SK-N-MC (cell line): ENCODE measurements at regions not wholly inside any gene's neighbourhood (a gene's known extent, or its start where the extent isn't known, plus 50 kb on each side); places are given as distances from the start of the nearest gene placed in this dataset.

ENCODE experiments used
- DNase-seq: peaks from one replicate; pipeline ENCODE4 v3.0.0-alpha.2; 2011; ENCODE audit warnings: low read depth, low spot score
- H3K27ac ChIP-seq: fragments of 200-600 bp; sonication (generic); 2 replicates; pipeline ENCODE4 v1.5.1; 2016; ENCODE audit warnings: mixed run types
- H3K36me3 ChIP-seq: fragments of 200-600 bp; sonication (generic); 2 replicates; pipeline ENCODE4 v1.6.1; 2017; ENCODE audit warnings: antibody characterized with exemption, low read length, mixed read lengths; ENCODE audit not compliant: insufficient read depth
- H3K4me3 ChIP-seq: fragments of 200-600 bp; sonication (generic); 2 replicates; pipeline ENCODE4 v1.5.1; 2016
- H3K9ac ChIP-seq: fragments of 200-600 bp; sonication (generic); 2 replicates; pipeline ENCODE4 v1.8.0; 2017; ENCODE audit warnings: mixed run types, mixed read lengths; ENCODE audit not compliant: insufficient read length
- H3K9me3 ChIP-seq: fragments of 200-600 bp; sonication (generic); 2 replicates; pipeline ENCODE4 v1.6.1; 2017; ENCODE audit warnings: low read depth, mild to moderate bottlenecking, antibody characterized with exemption, low read length, moderate library complexity, mixed read lengths
- EZH2 ChIP-seq: fragments of 200-600 bp; sonication (generic); IDR thresholded peaks from one replicate; pipeline ENCODE4 v1.6.1; 2017; ENCODE audit warnings: antibody characterized with exemption
- FOXP2 ChIP-seq: optimal IDR thresholded peaks from 2 replicates; pipeline ENCODE3; 2011; ENCODE audit warnings: mild to moderate bottlenecking, moderate library complexity; ENCODE audit not compliant: insufficient read depth; ENCODE audit errors: extremely low read length, control extremely low read depth
- POLR2AphosphoS5 ChIP-seq: IDR thresholded peaks from 2 replicates; pipeline ENCODE4 v1.6.1; 2012; ENCODE audit warnings: mild to moderate bottlenecking, low read depth, low read length, borderline replicate concordance

GRCh38 chr12:126198966-126199692 is 1133.9 kb downstream of the AACS start:
- H3K36me3 ChIP-seq: no peaks in the 10 kb centered on the region
- H3K9me3 ChIP-seq: no peaks in the 10 kb centered on the region
- no peak overlapping the region for H3K27ac ChIP-seq
- DNase-seq: no peak
- H3K4me3 ChIP-seq: no peak overlapping the region
- H3K9ac ChIP-seq: no peak overlapping the region
- TF ChIP-seq FOXP2: no peak
- no peak for TF ChIP-seq EZH2
- no peak for TF ChIP-seq POLR2AphosphoS5

GRCh38 chr12:126201981-126202537 is 1136.8 kb downstream of the AACS start:
- Histone ChIP-seq H3K9me3 (no peaks in the 10 kb centered on the region), H3K9ac (no peak overlapping the region), H3K4me3 (no peak overlapping the region), H3K27ac (no peak overlapping the region), H3K36me3 (no peaks in the 10 kb centered on the region)
- no peak for TF ChIP-seq POLR2AphosphoS5
- TF ChIP-seq EZH2: no peak
- no peak for TF ChIP-seq FOXP2
- DNase-seq: no peak

- Histone ChIP-seq H3K9me3 (no peaks in the 10 kb centered on the region), H3K27ac (no peak overlapping the region), H3K36me3 (no peaks in the 10 kb centered on the region), H3K4me3 (no peak overlapping the region), H3K9ac (no peak overlapping the region)
- TF ChIP-seq FOXP2 (no peak), POLR2AphosphoS5 (no peak), EZH2 (no peak)
- no peak for DNase-seq
Measured at GRCh38 chr12:126204326-126204725, 1139.1 kb downstream of the AACS start.

GRCh38 chr12:126210026-126210425 is 1144.8 kb downstream of the AACS start:
- no peak overlapping the region for H3K4me3 ChIP-seq
- no peaks in the 10 kb centered on the region for H3K36me3 ChIP-seq
- no peak for TF ChIP-seq FOXP2
- no peak for TF ChIP-seq POLR2AphosphoS5
- no peak for TF ChIP-seq EZH2
- DNase-seq: no peak
- H3K9me3 ChIP-seq: no peaks in the 10 kb centered on the region
- H3K9ac ChIP-seq: no peak overlapping the region
- H3K27ac ChIP-seq: no peak overlapping the region

- DNase-seq: no peak
- no peak overlapping the region for H3K9ac ChIP-seq
- H3K4me3 ChIP-seq: no peak overlapping the region
- no peak for TF ChIP-seq EZH2
- no peak for TF ChIP-seq FOXP2
- TF ChIP-seq POLR2AphosphoS5: no peak
- H3K27ac ChIP-seq: no peak overlapping the region
- H3K36me3 ChIP-seq: no peaks in the 10 kb centered on the region
- H3K9me3 ChIP-seq: no peaks in the 10 kb centered on the region
Measured at GRCh38 chr12:126210448-126210847, 1145.2 kb downstream of the AACS start.

GRCh38 chr12:126212824-126213223 is 1147.6 kb downstream of the AACS start:
- no peak overlapping the region for H3K9ac ChIP-seq
- no peak overlapping the region for H3K4me3 ChIP-seq
- no peak for DNase-seq
- no peak overlapping the region for H3K27ac ChIP-seq
- no peaks in the 10 kb centered on the region for H3K9me3 ChIP-seq
- no peak for TF ChIP-seq EZH2
- no peak for TF ChIP-seq POLR2AphosphoS5
- TF ChIP-seq FOXP2: no peak
- H3K36me3 ChIP-seq: no peaks in the 10 kb centered on the region

- Histone ChIP-seq H3K9me3 (no peaks in the 10 kb centered on the region), H3K9ac (no peak overlapping the region), H3K27ac (no peak overlapping the region), H3K4me3 (no peak overlapping the region), H3K36me3 (no peaks in the 10 kb centered on the region)
- no peak for DNase-seq
- TF ChIP-seq EZH2: no peak
- no peak for TF ChIP-seq FOXP2
- no peak for TF ChIP-seq POLR2AphosphoS5
Measured at GRCh38 chr12:126218697-126219096, 1153.5 kb downstream of the AACS start.

GRCh38 chr12:126219139-126219538 is 1153.9 kb downstream of the AACS start:
- Histone ChIP-seq H3K9me3 (no peaks in the 10 kb centered on the region), H3K27ac (no peak overlapping the region), H3K4me3 (no peak overlapping the region), H3K9ac (no peak overlapping the region), H3K36me3 (no peaks in the 10 kb centered on the region)
- TF ChIP-seq EZH2: no peak
- TF ChIP-seq FOXP2: no peak
- TF ChIP-seq POLR2AphosphoS5: no peak
- no peak for DNase-seq
